Endothelial cell of umbilical vein (primary cell): ENCODE measurements at regions not wholly inside any gene's neighbourhood (a gene's known extent, or its start where the extent isn't known, plus 50 kb on each side); places are given as distances from the start of the nearest gene placed in this dataset.

Experiments
- CTCF ChIP-seq, 2 donors: IDR thresholded peaks; 1 replicate in 1 of 2; 2 replicates in 1 of 2; pipeline ENCODE4 v1.5.1; 2011; ENCODE audit warnings: low read length in 2 of 2, mild to moderate bottlenecking in 2 of 2, moderate library complexity in 2 of 2, control low read depth in 1 of 2, inconsistent platforms in 1 of 2, low read depth in 1 of 2; ENCODE audit not compliant: insufficient read depth in 1 of 2; ENCODE audit errors: extremely low read depth in 1 of 2
- EZH2 ChIP-seq: IDR thresholded peaks from 2 replicates; pipeline ENCODE4 v1.6.1; 2012; ENCODE audit warnings: borderline replicate concordance, low read depth, mild to moderate bottlenecking, moderate library complexity, low read length, inconsistent platforms; ENCODE audit not compliant: severe bottlenecking
- JUN ChIP-seq: IDR thresholded peaks from 2 replicates; pipeline ENCODE4 v1.6.1; 2011; ENCODE audit warnings: borderline replicate concordance, low read depth; ENCODE audit not compliant: insufficient read length, insufficient read depth
- MAX ChIP-seq: IDR thresholded peaks from 2 replicates; pipeline ENCODE4 v1.6.1; 2011; ENCODE audit not compliant: insufficient read depth, insufficient read length
- MYC ChIP-seq: IDR thresholded peaks from one replicate; pipeline ENCODE4 v1.6.1; 2011; ENCODE audit warnings: mild to moderate bottlenecking, low read depth, low read length
- POLR2A ChIP-seq: IDR thresholded peaks from 2 replicates; pipeline ENCODE4 v1.6.1; 2012; ENCODE audit warnings: low read depth, mild to moderate bottlenecking, control low read depth, low read length
- POLR2AphosphoS5 ChIP-seq: IDR thresholded peaks from 2 replicates; pipeline ENCODE4 v1.6.1; 2012; ENCODE audit warnings: low read depth, mild to moderate bottlenecking, control low read depth, low read length, moderate library complexity; ENCODE audit not compliant: insufficient read depth

- no peak for TF ChIP-seq CTCF (IDR thresholded peaks at IDR 0.05; ENCODE audit: extremely low read depth in 1 of 2, insufficient read depth in 1 of 2, low read depth in 1 of 2, low read length in 2 of 2)
- TF ChIP-seq POLR2A = no peak
- TF ChIP-seq POLR2AphosphoS5 = no peak
- no peak for TF ChIP-seq EZH2
- TF ChIP-seq MAX = no peak
- TF ChIP-seq MYC = no peak
- TF ChIP-seq JUN = no peak
These were observed 106.2 kb downstream of the TOMM20 start for GRCh38 chr1:235022341-235022980.
